ENCODE measurements at regions not wholly inside any gene's neighbourhood (a gene's known extent, or its start where the extent isn't known, plus 50 kb on each side); places are given as distances from the start of the nearest gene placed in this dataset.

GRCh38 chr10:52387744-52388143 is 73.7 kb downstream of the DKK1 start:
- no peak for TF ChIP-seq CTCF (IDR thresholded peaks at IDR 0.05)
- TF ChIP-seq POLR2A (IDR thresholded peaks at IDR 0.05): no peak

Measured in vagina (tissue), 2 donors.